Activated CD4-positive, alpha-beta memory T cell treated with anti-CD3 and anti-CD28 coated beads for 36 hours (primary cell): ENCODE measurements at regions not wholly inside any gene's neighbourhood (a gene's known extent, or its start where the extent isn't known, plus 50 kb on each side); places are given as distances from the start of the nearest gene placed in this dataset.
"Not testable (repeated sequence)": the region's sequence is repeated elsewhere in the genome, so short reads cannot be mapped to it uniquely, and the experiment has no call there.

ENCODE experiments used
- CTCF ChIA-PET: fragments of 350-600 bp; sonication (Branson Sonifier 250); formaldehyde crosslinking; loops from one replicate; lab custom pipeline; 2021; ENCODE audit warnings: antibody characterized with exemption, inconsistent platforms; lab: Charles Lee
- POLR2A ChIA-PET: fragments of 350-600 bp; sonication (Branson Sonifier 250); formaldehyde crosslinking; loops from one replicate; lab custom pipeline; 2021; ENCODE audit warnings: antibody characterized with exemption; lab: Charles Lee
- DNase-seq: peaks from one replicate; pipeline ENCODE4 v3.0.0-alpha.2; 2020
- H3K27ac Mint-ChIP-seq: one replicate; pipeline ENCODE4 v1.8.0; 2021; ENCODE audit warnings: mixed read lengths
- H3K27me3 Mint-ChIP-seq: one replicate; pipeline ENCODE4 v1.8.0; 2021; ENCODE audit warnings: mixed read lengths
- H3K36me3 Mint-ChIP-seq: one replicate; pipeline ENCODE4 v1.8.0; 2021; ENCODE audit warnings: mixed read lengths
- H3K4me1 Mint-ChIP-seq: one replicate; pipeline ENCODE4 v1.8.0; 2021; ENCODE audit warnings: low read depth, mixed read lengths
- H3K4me3 Mint-ChIP-seq: one replicate; pipeline ENCODE4 v1.8.0; 2021; ENCODE audit warnings: mild to moderate bottlenecking, mixed read lengths
- H3K9me3 Mint-ChIP-seq: one replicate; pipeline ENCODE4 v1.8.0; 2021; ENCODE audit warnings: mixed read lengths
- intact Hi-C: fragments of 100-400 bp; cut with micrococcal nuclease; formaldehyde crosslinking; loops from one replicate; pipeline ENCODE4 v1.15.1; 2023

DNA sequence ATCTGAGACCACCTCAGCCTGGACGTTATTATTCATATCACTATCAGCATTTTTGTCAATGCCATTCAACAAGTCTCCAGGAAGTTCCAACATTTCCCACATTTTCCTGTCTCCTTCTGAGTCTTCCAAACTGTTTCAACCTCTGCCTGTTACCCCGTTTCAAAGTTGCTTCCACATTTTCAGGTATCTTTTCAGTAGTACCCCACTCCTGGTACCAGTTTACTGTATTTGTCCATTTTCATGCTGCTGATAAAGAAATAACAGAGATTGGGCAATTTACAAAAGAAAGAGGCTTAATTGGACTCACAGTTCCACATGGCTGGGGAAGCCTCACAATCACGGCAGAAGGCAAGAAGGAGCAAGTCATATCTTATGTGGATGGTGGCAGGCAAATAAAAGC is 565.5 kb downstream of the FRK start:
- Mint-ChIP-seq H3K27me3 (no peaks in the 10 kb centered on the region), H3K9me3 (peaks cover 29% of the 10 kb centered on the region), H3K36me3 (no peaks in the 10 kb centered on the region), H3K4me1 (no peaks in the 10 kb centered on the region), H3K27ac (no peak overlapping the region), H3K4me3 (no peak overlapping the region)
- ChIA-PET CTCF (no interaction called here), POLR2A (no interaction called here)
- no peak for DNase-seq
- intact Hi-C loops = no loop called here

DNA sequence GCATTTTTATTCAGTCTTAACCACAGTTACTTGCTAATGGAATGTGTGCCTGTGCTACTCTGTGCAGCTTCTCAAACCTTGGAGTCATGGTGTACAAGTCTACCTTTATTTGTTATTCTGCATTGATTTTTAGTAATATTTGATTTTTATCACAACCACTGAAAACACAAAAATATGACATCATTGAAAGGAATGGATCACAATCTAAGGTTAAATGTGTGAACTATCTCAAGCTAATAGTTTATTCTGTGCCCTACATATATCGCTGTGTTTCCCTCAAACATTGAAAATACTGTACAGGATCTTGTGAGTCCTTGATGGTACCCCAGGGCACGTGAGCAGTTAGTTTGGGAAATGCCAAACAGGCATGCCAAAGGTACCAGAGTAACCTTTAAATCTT is 573.4 kb downstream of the FRK start:
- Mint-ChIP-seq H3K4me3 (no peak overlapping the region), H3K36me3 (no peaks in the 10 kb centered on the region), H3K27ac (no peak overlapping the region), H3K9me3 (peaks cover 8% of the 10 kb centered on the region), H3K27me3 (no peaks in the 10 kb centered on the region), H3K4me1 (no peaks in the 10 kb centered on the region)
- no peak for DNase-seq
- ChIA-PET POLR2A (no interaction called here), CTCF (no interaction called here)
- intact Hi-C loops = no loop called here

DNA sequence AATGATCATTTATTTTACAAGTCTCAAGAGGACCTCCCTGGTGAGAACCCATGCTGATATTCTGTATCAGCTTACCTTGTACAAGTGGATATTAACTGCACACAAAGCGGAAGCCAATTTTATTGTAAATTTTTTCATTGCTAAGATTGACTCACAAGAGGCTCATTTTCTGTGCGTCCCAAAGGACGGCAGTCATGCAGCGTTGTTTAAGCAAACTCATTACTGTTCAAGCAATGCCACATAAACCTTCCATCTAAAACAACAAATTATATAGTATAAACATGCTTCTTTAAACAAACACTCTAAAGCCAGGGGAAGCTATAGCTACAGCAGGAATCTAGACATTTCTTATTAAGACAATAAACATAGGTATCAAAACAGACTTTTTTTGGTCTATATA is 575.3 kb downstream of the FRK start:
- Mint-ChIP-seq H3K27ac (no peak overlapping the region), H3K36me3 (no peaks in the 10 kb centered on the region), H3K9me3 (peaks cover 5% of the 10 kb centered on the region), H3K27me3 (no peaks in the 10 kb centered on the region), H3K4me1 (no peaks in the 10 kb centered on the region), H3K4me3 (no peak overlapping the region)
- ChIA-PET CTCF (no interaction called here), POLR2A (no interaction called here)
- intact Hi-C loops = no loop called here
- no peak for DNase-seq

DNA sequence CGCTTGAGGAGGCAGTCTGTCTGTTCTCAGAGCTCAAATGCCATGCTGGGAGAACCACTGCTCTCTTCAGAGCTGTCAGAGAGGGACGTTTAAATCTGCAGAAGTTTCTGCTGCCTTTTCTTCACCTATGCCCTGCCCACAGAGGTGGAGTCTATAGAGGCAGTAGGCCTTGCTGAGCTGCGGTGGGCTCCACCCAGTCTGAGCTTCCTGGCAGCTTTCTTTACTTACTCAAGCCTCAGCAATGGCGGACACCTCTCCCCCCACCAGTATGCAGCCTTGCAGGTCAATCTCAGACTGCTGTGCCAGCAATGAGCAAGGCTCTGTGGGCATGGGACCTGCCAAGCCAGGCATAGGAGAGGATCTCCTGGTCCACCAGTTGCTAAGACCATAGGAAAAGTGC is 580.1 kb downstream of the FRK start:
- intact Hi-C loops, H3K36me3 Mint-ChIP-seq, H3K4me3 Mint-ChIP-seq, CTCF ChIA-PET, H3K27ac Mint-ChIP-seq, DNase-seq, POLR2A ChIA-PET, H3K27me3 Mint-ChIP-seq, H3K4me1 Mint-ChIP-seq: not testable (repeated sequence)
- peaks cover 14% of the 10 kb centered on the region for H3K9me3 Mint-ChIP-seq

DNA sequence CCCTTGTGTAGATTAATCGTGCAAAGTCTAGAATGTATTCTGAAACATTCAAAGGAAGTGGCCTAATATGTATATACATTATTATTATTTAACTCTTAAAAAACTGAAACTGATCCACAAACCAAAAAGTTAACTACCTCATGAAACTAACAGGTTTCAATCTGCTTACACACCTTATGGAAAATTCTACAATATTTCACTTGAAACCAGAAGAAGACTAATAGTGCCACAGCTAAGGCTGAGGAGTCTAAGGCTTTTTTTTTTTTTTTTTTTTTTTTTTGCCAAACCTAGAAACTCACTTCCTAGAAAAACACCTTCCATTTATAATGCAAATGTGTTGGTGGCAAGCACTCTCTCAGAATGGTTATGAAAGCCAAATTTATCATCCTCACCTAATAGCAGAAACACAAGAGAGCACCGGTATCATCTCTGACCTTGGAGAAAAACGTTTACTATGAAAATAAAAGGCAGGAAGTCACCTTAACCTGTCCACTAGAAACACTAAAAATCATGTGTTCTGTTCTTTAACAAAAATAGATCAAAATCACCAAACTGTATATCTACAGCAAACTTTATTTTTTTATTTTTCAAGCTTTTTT is 586.1 kb downstream of the FRK start:
- Mint-ChIP-seq H3K36me3 (no peaks in the 10 kb centered on the region), H3K4me1 (no peaks in the 10 kb centered on the region), H3K27ac (no peak overlapping the region), H3K9me3 (peaks cover 9% of the 10 kb centered on the region), H3K4me3 (no peak overlapping the region), H3K27me3 (no peaks in the 10 kb centered on the region)
- ChIA-PET CTCF (no interaction called here), POLR2A (no interaction called here)
- intact Hi-C loops = no loop called here
- DNase-seq = no peak

DNA sequence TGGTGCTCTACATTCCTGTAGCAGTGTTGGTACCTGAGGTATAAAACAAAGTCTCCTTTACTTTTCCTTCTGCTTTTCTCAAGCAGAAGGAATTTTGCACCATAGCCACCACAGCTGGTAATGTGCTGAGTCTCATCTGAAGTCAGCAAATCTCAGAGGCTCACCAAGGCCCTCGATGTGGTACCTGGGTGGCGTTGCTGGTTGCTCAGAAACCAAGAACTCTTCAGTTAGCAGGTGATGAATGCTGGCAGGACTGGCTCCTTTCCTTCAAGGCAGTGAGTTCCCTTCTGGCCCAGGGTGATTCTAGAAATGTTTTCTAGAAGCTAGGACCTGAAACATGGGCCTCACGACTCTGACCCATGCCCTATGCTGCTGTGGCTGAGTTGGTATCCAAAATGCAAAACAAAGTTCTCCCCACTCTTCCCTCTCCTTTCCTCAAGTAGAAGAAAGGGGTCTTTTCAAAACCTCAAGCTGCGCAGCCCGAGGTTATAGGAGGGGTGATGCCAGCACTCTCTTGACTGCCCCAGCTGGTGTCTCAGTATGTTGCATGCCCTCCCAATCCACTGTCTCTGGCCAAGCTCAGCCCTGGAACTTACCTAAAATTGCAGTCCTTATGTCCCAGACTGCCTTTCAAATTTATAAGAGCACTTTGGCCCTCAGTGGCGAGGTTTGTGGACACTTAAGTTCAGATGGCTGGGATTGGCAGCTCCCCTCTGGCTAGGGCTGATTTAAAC is 592.3 kb downstream of the FRK start:
- Mint-ChIP-seq H3K9me3 (peaks cover 8% of the 10 kb centered on the region), H3K4me3 (no peak overlapping the region), H3K36me3 (no peaks in the 10 kb centered on the region), H3K27ac (no peak overlapping the region), H3K4me1 (no peaks in the 10 kb centered on the region), H3K27me3 (no peaks in the 10 kb centered on the region)
- intact Hi-C loops = no loop called here
- ChIA-PET CTCF (no interaction called here), POLR2A (no interaction called here)
- DNase-seq = no peak

DNA sequence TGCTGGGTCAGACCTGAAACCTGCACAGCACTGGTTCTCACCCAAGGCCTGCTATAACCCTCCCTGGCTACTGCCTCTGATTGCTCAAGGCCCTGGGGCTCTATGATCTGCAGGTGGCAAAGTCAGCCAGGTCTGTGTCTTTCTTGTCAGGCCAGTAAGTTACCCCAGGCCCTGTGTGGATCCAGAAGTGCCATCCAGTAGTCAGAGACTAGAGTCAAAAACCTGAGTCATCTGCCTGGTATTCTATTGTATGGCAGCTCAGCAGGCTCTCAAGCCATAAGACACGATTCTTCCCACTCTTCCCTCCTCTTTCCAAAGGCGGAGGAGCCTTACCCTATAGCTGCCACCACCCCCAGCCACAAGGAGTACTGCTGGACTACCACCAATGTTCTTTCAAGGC is 593.0 kb downstream of the FRK start:
- POLR2A ChIA-PET = no interaction called here
- intact Hi-C loops = no loop called here
- no peaks in the 10 kb centered on the region for H3K4me1 Mint-ChIP-seq
- H3K4me3 Mint-ChIP-seq = no peak overlapping the region
- CTCF ChIA-PET = no interaction called here
- H3K27me3 Mint-ChIP-seq = no peaks in the 10 kb centered on the region
- H3K9me3 Mint-ChIP-seq = peaks cover 11% of the 10 kb centered on the region
- no peak for DNase-seq
- H3K36me3 Mint-ChIP-seq = no peaks in the 10 kb centered on the region
- no peak overlapping the region for H3K27ac Mint-ChIP-seq

DNA sequence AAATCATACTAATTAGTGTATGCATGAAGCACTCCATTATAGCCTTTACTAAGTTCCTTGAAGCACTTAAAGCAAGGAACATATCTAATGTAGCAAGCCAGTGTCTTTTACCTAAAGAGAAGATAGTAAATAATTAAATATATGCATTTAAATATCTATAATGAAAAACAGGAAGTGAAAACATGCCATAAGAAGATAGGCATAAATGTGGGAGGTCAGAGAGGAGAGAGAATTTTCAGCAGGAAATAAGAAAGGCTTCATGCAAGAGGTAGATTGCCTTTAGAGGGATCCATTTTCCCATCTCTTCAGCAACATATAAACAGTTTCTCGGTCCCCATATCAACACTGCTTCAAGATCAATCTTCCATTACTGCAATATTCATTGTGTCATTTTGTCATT is 599.8 kb downstream of the FRK start:
- Mint-ChIP-seq H3K27me3 (no peaks in the 10 kb centered on the region), H3K36me3 (no peaks in the 10 kb centered on the region), H3K27ac (no peak overlapping the region), H3K9me3 (peaks cover 8% of the 10 kb centered on the region), H3K4me3 (no peak overlapping the region), H3K4me1 (no peaks in the 10 kb centered on the region)
- POLR2A ChIA-PET = no interaction called here
- intact Hi-C loops = no loop called here
- CTCF ChIA-PET = interaction anchor here (0.5 kb wide), 1 partner anchor 9 kb away, joined by 3 read pairs; no protein-coding TSS in a partner anchor
- DNase-seq = no peak

DNA sequence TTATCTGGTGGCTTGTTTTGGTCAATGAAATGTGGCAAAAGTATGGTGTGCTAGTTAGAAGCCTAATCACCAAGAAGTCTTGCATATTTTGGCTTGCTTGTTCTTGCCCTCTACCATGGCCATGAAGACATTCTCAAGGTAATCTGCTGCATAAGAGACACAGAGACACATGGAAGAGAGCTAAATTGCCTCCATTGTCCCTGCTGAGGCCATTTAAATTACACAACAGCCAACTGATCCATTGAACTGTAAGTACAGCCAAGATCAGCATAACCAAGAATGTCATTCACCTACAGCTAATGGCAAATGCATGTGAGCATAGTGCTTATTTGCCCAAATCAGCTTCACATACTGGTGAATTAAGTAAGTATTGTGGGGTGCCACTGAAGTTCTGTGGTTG is 603.8 kb downstream of the FRK start:
- Mint-ChIP-seq H3K9me3 (peaks cover 1% of the 10 kb centered on the region), H3K36me3 (no peaks in the 10 kb centered on the region), H3K4me3 (no peak overlapping the region), H3K27me3 (no peaks in the 10 kb centered on the region), H3K27ac (no peak overlapping the region), H3K4me1 (no peaks in the 10 kb centered on the region)
- DNase-seq = no peak
- intact Hi-C loops = no loop called here
- ChIA-PET POLR2A (no interaction called here), CTCF (no interaction called here)

DNA sequence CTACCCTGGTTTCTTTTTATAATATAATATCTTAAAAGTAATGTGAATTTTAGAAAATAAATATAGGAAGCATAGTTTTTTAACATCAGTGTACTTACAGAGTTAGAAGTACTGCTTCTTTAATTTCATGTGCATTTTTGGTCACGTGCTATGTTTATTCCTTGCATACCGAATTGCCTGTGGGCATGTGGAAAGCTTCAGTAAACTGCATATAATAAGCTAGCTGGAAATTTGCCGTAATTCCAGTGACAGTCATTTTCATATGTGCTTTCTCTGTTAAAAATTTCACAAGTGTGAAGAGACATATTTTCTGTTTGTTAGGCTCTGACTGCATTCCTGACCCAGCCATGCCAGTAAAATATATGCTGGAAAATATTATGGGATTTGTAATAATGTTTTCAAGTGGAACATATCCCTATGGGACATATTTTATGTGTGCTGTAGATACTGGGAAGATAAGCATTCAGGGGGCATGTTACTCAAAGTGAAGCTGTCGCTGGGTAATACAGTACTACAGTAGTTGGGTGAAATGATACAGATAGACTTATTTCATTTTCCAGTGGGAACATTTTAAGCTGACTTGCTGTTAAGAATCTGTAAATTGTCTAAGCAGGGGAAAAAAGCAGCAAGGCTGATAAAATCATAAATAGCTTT is 616.7 kb downstream of the FRK start:
- no peaks in the 10 kb centered on the region for H3K36me3 Mint-ChIP-seq
- DNase-seq = no peak
- no peak overlapping the region for H3K4me3 Mint-ChIP-seq
- intact Hi-C loops = no loop called here
- peaks cover 4% of the 10 kb centered on the region for H3K9me3 Mint-ChIP-seq
- H3K27ac Mint-ChIP-seq = no peak overlapping the region
- H3K27me3 Mint-ChIP-seq = no peaks in the 10 kb centered on the region
- ChIA-PET CTCF (no interaction called here), POLR2A (no interaction called here)
- H3K4me1 Mint-ChIP-seq = no peaks in the 10 kb centered on the region

DNA sequence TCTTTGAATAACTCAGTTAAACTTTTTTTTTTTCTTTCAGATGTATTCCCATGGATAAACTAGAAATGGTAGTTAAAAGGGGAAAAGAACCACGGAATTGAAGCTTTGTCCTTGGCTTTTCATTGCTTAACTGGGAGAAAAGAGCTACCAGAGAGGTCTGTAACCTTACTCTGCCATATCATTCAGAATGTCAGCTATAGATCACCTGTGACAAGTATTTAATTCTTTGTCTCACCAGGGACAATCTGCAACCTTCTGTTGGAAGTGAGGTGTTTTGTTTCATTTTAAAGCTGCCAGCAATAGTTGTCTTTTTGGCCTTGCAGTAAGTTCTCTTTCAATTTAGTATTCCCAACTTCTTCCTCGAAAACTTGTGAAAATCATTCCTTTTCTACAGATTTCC is 618.4 kb downstream of the FRK start:
- DNase-seq = no peak
- Mint-ChIP-seq H3K27me3 (no peaks in the 10 kb centered on the region), H3K9me3 (peaks cover 6% of the 10 kb centered on the region), H3K36me3 (no peaks in the 10 kb centered on the region), H3K4me1 (no peaks in the 10 kb centered on the region), H3K4me3 (no peak overlapping the region), H3K27ac (no peak overlapping the region)
- ChIA-PET POLR2A (no interaction called here), CTCF (no interaction called here)
- intact Hi-C loops = no loop called here

DNA sequence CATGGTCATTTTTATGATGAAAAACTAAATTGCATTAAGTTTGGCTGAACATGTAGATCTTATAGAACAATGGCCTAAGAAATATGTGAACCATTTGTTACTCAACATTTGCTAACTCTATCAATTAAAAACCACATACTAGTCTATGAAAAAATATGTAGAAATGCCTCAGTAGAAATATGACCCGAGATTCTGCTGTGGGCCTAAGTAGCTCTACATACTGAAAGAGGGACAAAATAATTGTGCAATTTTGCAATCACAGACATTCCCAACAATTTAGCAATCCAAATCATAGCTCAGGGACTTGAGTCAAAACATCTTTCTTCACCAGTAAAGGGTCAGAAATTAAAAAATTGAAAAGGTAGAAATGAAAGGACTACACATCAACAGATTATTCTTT is 619.0 kb downstream of the FRK start:
- POLR2A ChIA-PET = no interaction called here
- Mint-ChIP-seq H3K27me3 (no peaks in the 10 kb centered on the region), H3K4me1 (no peaks in the 10 kb centered on the region), H3K36me3 (no peaks in the 10 kb centered on the region), H3K9me3 (peaks cover 6% of the 10 kb centered on the region), H3K27ac (no peak overlapping the region), H3K4me3 (no peak overlapping the region)
- intact Hi-C loops = no loop called here
- CTCF ChIA-PET = no interaction called here
- no peak for DNase-seq

DNA sequence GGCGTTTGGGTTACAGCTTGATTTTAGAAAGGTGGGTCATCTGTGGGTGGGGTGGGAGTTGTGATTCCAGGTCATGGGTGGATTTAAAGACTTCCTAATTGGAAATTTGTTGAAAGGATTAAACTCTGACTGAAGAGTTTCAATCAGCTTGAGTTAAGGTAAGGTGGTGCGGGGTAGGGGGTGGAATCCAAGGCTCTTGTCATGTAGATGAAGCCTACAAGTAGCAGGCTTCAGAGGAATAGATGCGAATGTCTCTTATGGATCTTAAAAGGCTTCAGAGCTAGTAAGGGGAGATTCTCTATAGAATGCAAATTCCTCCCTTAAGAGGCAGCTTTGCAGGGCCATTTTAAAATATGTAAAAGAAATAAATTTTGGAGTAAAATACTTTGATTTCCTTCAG is 645.3 kb downstream of the FRK start:
- Mint-ChIP-seq H3K36me3 (no peaks in the 10 kb centered on the region), H3K9me3 (peaks cover 12% of the 10 kb centered on the region), H3K4me3 (no peak overlapping the region), H3K27me3 (no peaks in the 10 kb centered on the region), H3K27ac (no peak overlapping the region), H3K4me1 (no peaks in the 10 kb centered on the region)
- no peak for DNase-seq
- ChIA-PET CTCF (no interaction called here), POLR2A (no interaction called here)
- intact Hi-C loops = no loop called here
